ENCODE measurements at regions not wholly inside any gene's neighbourhood (a gene's known extent, or its start where the extent isn't known, plus 50 kb on each side); places are given as distances from the start of the nearest gene placed in this dataset.
"Not testable (repeated sequence)": the region's sequence is repeated elsewhere in the genome, so short reads cannot be mapped to it uniquely, and the experiment has no call there.

- not testable (repeated sequence) for DNase-seq
These were observed 340.6 kb downstream of the TFAP2B start for GRCh38 chr6:51159260-51159659.

GRCh38 chr6:51161752-51162151 lies 343.1 kb downstream of the TFAP2B start:
- DNase-seq: no peak

- no peak for DNase-seq
These were observed 345.3 kb downstream of the TFAP2B start for GRCh38 chr6:51163843-51164529.

- peak; percentile 72 for DNase-seq
These were observed 348.2 kb downstream of the TFAP2B start for GRCh38 chr6:51166914-51167313.

GRCh38 chr6:51167468-51167867 lies 348.8 kb downstream of the TFAP2B start:
- DNase-seq: no peak

GRCh38 chr6:51182827-51183226 lies 364.2 kb downstream of the TFAP2B start:
- DNase-seq: peak; percentile 19

GRCh38 chr6:51184046-51184445 lies 365.4 kb downstream of the TFAP2B start:
- no peak for DNase-seq

GRCh38 chr6:51193163-51193562 lies 374.5 kb downstream of the TFAP2B start:
- DNase-seq: not testable (repeated sequence)

DNA sequence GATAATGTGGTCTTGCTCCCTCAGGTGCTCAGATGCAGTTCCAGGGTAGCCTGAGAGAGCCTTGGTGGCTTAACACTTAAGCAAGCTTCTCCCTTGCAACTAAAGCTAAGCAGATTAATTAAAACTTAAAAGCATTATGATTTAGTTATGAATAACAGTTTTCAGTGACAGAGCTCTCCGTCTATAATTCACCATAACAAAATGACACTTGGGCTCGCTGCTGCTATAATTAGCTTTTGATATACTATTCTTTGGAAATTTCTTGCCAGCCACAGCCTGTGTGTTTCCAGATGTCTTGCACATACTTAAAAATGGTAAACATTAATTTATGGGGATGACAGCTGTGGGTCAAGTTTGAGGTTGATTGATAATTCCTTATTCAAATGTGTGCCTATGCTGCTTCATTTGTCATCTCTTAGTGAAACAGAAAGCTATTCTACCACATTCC lies 380.5 kb downstream of the TFAP2B start:
- no peak for DNase-seq

DNA sequence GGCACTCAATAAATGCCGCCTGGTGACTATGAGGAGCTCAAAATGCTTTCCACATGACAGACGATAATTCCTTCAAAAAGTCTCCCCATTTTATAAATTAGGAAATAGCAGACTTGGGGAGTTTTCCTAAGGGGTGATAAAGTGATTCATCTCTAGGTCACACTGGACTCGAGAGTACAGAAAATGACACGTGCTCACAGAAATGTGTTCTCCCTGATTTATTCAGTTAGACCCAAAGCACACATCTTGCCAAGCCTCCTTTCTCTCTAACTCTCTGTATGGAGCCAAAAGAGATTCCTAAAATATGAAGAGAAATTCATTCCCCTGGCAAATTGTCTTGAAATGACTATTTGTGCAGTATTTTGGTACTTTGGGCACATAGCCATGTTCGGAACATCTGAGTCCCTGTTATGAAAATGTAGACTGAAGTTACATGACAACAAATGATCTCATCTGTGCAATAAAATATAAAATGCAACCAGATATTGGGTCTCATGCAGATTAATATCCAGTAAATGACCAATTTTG lies 381.1 kb downstream of the TFAP2B start:
- DNase-seq: no peak

DNA sequence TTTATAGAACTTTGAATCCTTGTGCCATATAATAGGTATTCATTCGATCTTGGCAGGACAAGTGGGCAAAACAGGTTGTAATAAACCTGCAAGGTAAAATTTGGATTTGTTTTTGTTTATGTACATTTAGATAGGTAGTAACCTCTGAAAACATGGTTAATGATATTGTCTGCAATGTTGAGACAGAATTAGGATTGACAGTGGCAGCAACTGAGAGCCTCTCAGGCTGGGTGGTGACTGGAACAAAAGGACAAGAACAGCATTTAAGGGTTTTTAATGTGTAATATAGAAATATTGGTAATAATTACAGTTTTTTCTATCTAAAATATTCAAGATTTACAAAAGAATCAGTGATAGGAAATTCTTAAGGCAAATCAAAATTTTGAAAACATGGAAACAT lies 382.0 kb downstream of the TFAP2B start:
- DNase-seq: no peak

- not testable (repeated sequence) for DNase-seq
These were observed 384.0 kb downstream of the TFAP2B start for GRCh38 chr6:51202653-51203052.

GRCh38 chr6:51203504-51203903 lies 384.8 kb downstream of the TFAP2B start:
- peak; percentile 45 for DNase-seq

GRCh38 chr6:51206686-51207085 lies 388.0 kb downstream of the TFAP2B start:
- not testable (repeated sequence) for DNase-seq

GRCh38 chr6:51209651-51210050 lies 391.0 kb downstream of the TFAP2B start:
- DNase-seq: no peak

DNA sequence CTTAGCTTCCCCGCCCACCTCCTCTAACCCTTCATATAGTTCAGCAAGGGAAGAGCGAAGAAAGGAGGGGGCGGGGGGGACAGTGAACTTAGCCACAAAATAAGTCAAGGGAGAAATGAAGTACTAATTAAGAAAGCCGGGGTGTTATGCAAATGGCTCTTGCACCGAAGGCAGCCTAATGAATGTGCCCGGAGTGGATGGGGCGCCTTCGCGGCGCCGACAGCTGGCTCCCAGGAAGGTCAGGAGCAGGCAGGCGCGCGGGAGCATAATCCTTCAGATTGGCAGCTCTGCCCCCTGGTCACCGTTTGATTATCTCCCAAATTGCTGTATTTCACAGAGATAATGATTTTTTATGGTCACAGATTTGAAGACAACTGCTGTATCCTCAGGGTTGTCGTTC lies 395.1 kb downstream of the TFAP2B start:
- no peak for DNase-seq

GRCh38 chr6:51214442-51214841 lies 395.8 kb downstream of the TFAP2B start:
- DNase-seq: no peak

GRCh38 chr6:51218181-51218580 lies 399.5 kb downstream of the TFAP2B start:
- DNase-seq: no peak

DNA sequence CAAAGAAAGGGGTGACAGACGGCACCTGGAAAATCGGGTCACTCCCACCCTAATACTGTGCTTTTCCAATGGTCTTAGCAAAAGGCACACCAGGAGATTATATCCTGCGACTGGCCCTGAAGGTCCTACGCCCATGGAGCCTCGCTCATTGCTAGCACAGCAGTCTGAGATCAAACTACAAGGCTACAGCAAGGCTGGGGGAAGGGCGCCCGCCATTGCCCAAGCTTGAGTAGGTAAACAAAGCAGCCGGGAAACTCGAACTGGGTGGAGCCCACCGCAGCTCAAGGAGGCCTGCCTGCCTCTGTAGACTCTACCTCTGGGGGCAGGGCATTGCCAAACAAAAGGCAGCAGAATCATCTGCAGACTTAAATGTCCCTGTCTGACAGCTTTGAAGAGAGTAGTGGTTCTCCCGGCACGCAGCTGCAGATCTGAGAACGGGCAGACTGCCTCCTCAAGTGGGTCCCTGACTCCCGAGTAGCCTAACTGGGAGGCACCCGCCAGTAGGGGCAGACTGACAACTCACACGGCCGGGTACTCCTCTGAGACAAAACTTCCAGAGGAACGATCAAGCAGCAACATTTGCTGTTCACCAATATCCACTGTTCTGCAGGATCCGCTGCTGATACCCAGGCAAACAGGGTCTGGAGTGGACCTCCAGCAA lies 406.0 kb downstream of the TFAP2B start:
- DNase-seq: not testable (repeated sequence)

DNA sequence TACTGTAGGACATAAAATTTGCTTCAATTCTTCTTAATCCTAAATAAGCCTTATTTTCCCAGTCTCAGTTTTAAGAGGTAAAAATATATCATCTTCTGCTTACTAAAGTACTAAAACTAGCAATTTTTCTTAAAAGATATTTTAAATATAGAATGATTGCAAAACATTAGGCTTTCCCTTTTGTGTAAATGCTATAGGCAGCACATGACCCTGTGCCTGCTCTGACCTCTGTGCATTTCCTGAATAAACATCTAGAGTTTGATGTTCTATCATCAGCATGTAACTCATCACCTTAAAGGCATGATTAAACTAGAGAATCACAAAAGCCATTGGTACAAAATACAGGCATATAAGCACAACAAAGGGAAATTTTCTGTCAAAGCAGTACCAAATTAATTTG lies 422.7 kb downstream of the TFAP2B start:
- no peak for DNase-seq

GRCh38 chr6:51249798-51250197 lies 431.1 kb downstream of the TFAP2B start:
- DNase-seq: no peak

- no peak for DNase-seq
These were observed 431.6 kb downstream of the TFAP2B start for GRCh38 chr6:51250317-51250716.

DNA sequence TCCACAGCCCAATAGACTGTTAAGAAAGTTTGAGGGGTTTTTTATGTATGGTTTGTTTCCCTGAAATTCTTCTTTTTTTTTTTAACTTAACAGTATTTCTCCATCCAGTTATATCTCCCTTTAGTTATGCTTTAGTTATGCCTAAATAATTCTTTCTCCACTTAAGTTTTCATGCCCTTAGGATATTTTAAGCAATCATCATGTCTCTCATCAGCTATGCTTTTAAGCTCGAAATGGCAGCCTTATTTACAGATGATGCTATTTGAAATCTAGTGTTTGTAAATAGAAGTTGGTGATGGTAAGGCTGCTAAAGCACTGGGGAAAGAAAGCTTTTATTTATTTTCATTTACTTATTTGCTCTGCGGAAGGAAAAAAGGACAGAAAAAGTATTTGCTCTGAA lies 439.3 kb downstream of the TFAP2B start:
- no peak for DNase-seq

- DNase-seq: no peak
These were observed 441.3 kb downstream of the TFAP2B start for GRCh38 chr6:51260003-51260402.
